HEK293 (cell line): ENCODE measurements at regions not wholly inside any gene's neighbourhood (a gene's known extent, or its start where the extent isn't known, plus 50 kb on each side); places are given as distances from the start of the nearest gene placed in this dataset.

ENCODE experiments used
- CTCF ChIA-PET: fragments of 350-600 bp; formaldehyde crosslinking; extraction: SDS; loops from one replicate; lab custom pipeline; 2021; ENCODE audit warnings: antibody characterized with exemption; lab: Yijun Ruan, JAX
- POLR2A ChIA-PET: fragments of 300-600 bp; formaldehyde crosslinking; extraction: SDS; loops from one replicate; lab custom pipeline; 2020; ENCODE audit warnings: antibody characterized with exemption, inconsistent platforms; lab: Yijun Ruan, JAX
- H3K27ac ChIP-seq: fragments of 200-500 bp; sonication (Bioruptor generic); 2 replicates; pipeline ENCODE4 v1.5.1; 2014; ENCODE audit warnings: low read depth, low read length, control low read depth, inconsistent platforms; ENCODE audit errors: extremely low read depth
- H3K36me3 ChIP-seq, 2 experiments: fragments of 200-500 bp in 1 of 2; sonication (Bioruptor generic) in 1 of 2; 1 replicate in 1 of 2; 2 replicates in 1 of 2; pipeline ENCODE4 v1.5.1; 2014 to 2017; ENCODE audit warnings: inconsistent platforms in 2 of 2, low read length in 2 of 2; ENCODE audit not compliant: control insufficient read depth in 2 of 2, insufficient read depth in 1 of 2
- H3K4me1 ChIP-seq: fragments of 200-500 bp; sonication (Bioruptor generic); 2 replicates; pipeline ENCODE4 v1.5.1; 2014; ENCODE audit warnings: mild to moderate bottlenecking, low read length, inconsistent platforms; ENCODE audit not compliant: control insufficient read depth, insufficient read depth
- H3K4me3 ChIP-seq: 2 replicates; pipeline ENCODE4 v1.5.1; 2011; ENCODE audit warnings: low read depth, mild to moderate bottlenecking, control low read depth, low read length, moderate library complexity
- H3K9me3 ChIP-seq: fragments of 200-500 bp; sonication (Bioruptor generic); 2 replicates; pipeline ENCODE4 v1.5.1; 2014; ENCODE audit warnings: low read depth, low read length, inconsistent platforms; ENCODE audit not compliant: control insufficient read depth, insufficient read depth
- KLF7 ChIP-seq: fragments of 450-650 bp; formaldehyde crosslinking; IDR thresholded peaks from 2 replicates; pipeline ENCODE4 v1.5.1; 2016; ENCODE audit warnings: missing biosample characterization, missing genetic modification characterization, borderline replicate concordance
- OVOL3 ChIP-seq: fragments of 450-650 bp; formaldehyde crosslinking; IDR thresholded peaks from 2 replicates; pipeline ENCODE4 v1.5.1; 2016; ENCODE audit warnings: missing biosample characterization, missing genetic modification characterization
- PATZ1 ChIP-seq: fragments of 450-650 bp; formaldehyde crosslinking; IDR thresholded peaks from 2 replicates; pipeline ENCODE4 v1.5.1; 2016; ENCODE audit warnings: missing biosample characterization, missing genetic modification characterization
- SCRT1 ChIP-seq: fragments of 450-650 bp; formaldehyde crosslinking; IDR thresholded peaks from 2 replicates; pipeline ENCODE4 v1.5.1; 2016; ENCODE audit warnings: missing biosample characterization, missing genetic modification characterization, borderline replicate concordance
- SP2 ChIP-seq: fragments of 450-650 bp; formaldehyde crosslinking; IDR thresholded peaks from 2 replicates; pipeline ENCODE4 v1.5.1; 2016; ENCODE audit warnings: missing biosample characterization, missing genetic modification characterization
- ZBTB11 ChIP-seq: fragments of 450-650 bp; formaldehyde crosslinking; conservative IDR thresholded peaks from 2 replicates; pipeline ENCODE4 v1.5.1; 2016; ENCODE audit warnings: low read depth, missing biosample characterization, missing genetic modification characterization
- ZBTB8A ChIP-seq: fragments of 450-650 bp; formaldehyde crosslinking; IDR thresholded peaks from 2 replicates; pipeline ENCODE4 v1.5.1; 2016; ENCODE audit warnings: missing biosample characterization, missing genetic modification characterization
- ZFHX2 ChIP-seq: fragments of 450-650 bp; formaldehyde crosslinking; conservative IDR thresholded peaks from 2 replicates; pipeline ENCODE4 v1.5.1; 2016; ENCODE audit warnings: missing biosample characterization, missing genetic modification characterization
- ZNF114 ChIP-seq: fragments of 450-650 bp; formaldehyde crosslinking; IDR thresholded peaks from 2 replicates; pipeline ENCODE4 v1.5.0; 2017; ENCODE audit warnings: missing biosample characterization, missing genetic modification characterization
- ZNF121 ChIP-seq: fragments of 450-650 bp; formaldehyde crosslinking; IDR thresholded peaks from 2 replicates; pipeline ENCODE4 v1.5.1; 2016; ENCODE audit warnings: missing biosample characterization, missing genetic modification characterization
- ZNF132 ChIP-seq: fragments of 450-650 bp; formaldehyde crosslinking; IDR thresholded peaks from 2 replicates; pipeline ENCODE4 v1.5.1; 2017; ENCODE audit warnings: missing biosample characterization, missing genetic modification characterization, borderline replicate concordance
- ZNF133 ChIP-seq: fragments of 450-650 bp; formaldehyde crosslinking; IDR thresholded peaks from 2 replicates; pipeline ENCODE4 v1.5.1; 2016; ENCODE audit warnings: missing biosample characterization, missing genetic modification characterization
- ZNF184 ChIP-seq: fragments of 450-650 bp; IDR thresholded peaks from 2 replicates; pipeline ENCODE4 v1.5.1; 2018; ENCODE audit warnings: missing biosample characterization, mild to moderate bottlenecking, missing genetic modification characterization
- ZNF223 ChIP-seq: fragments of 450-650 bp; formaldehyde crosslinking; IDR thresholded peaks from 2 replicates; pipeline ENCODE4 v1.5.1; 2016; ENCODE audit warnings: missing biosample characterization, missing genetic modification characterization
- ZNF302 ChIP-seq: fragments of 450-650 bp; formaldehyde crosslinking; IDR thresholded peaks from 2 replicates; pipeline ENCODE4 v1.5.1; 2016; ENCODE audit warnings: missing biosample characterization, missing genetic modification characterization, low read depth
- ZNF510 ChIP-seq: fragments of 450-650 bp; formaldehyde crosslinking; IDR thresholded peaks from 2 replicates; pipeline ENCODE4 v1.5.1; 2018; ENCODE audit warnings: mild to moderate bottlenecking, missing genetic modification characterization, missing biosample characterization; ENCODE audit not compliant: insufficient replicate concordance
- ZNF529 ChIP-seq: fragments of 450-650 bp; formaldehyde crosslinking; IDR thresholded peaks from 2 replicates; pipeline ENCODE4 v1.5.1; 2017; ENCODE audit warnings: missing genetic modification characterization, missing biosample characterization; ENCODE audit not compliant: insufficient replicate concordance
- ZNF549 ChIP-seq: fragments of 450-650 bp; IDR thresholded peaks from 2 replicates; pipeline ENCODE4 v1.5.1; 2018; ENCODE audit warnings: missing biosample characterization, missing genetic modification characterization, mild to moderate bottlenecking, inconsistent platforms, moderate library complexity
- ZNF571 ChIP-seq: fragments of 450-650 bp; formaldehyde crosslinking; IDR thresholded peaks from 2 replicates; pipeline ENCODE4 v1.5.0; 2017; ENCODE audit warnings: missing biosample characterization, missing genetic modification characterization
- ZNF654 ChIP-seq: fragments of 450-650 bp; formaldehyde crosslinking; IDR thresholded peaks from 2 replicates; pipeline ENCODE4 v1.5.1; 2016; ENCODE audit warnings: low read depth, missing biosample characterization, missing genetic modification characterization
- ZNF692 ChIP-seq: fragments of 450-650 bp; formaldehyde crosslinking; IDR thresholded peaks from 2 replicates; pipeline ENCODE4 v1.5.1; 2016; ENCODE audit warnings: missing biosample characterization, missing genetic modification characterization
- ZNF704 ChIP-seq: fragments of 450-650 bp; formaldehyde crosslinking; IDR thresholded peaks from 2 replicates; pipeline ENCODE4 v1.5.1; 2016; ENCODE audit warnings: missing biosample characterization, missing genetic modification characterization
- ZNF76 ChIP-seq: fragments of 450-650 bp; formaldehyde crosslinking; IDR thresholded peaks from 2 replicates; pipeline ENCODE4; 2016; ENCODE audit warnings: low read depth, missing biosample characterization, missing genetic modification characterization, borderline replicate concordance
- ZNF843 ChIP-seq: fragments of 450-650 bp; formaldehyde crosslinking; IDR thresholded peaks from 2 replicates; pipeline ENCODE4 v1.5.1; 2016; ENCODE audit warnings: missing biosample characterization, missing genetic modification characterization

GRCh38 chr3:176696816-176697215 lies 500.5 kb downstream of the TBL1XR1 start (continued):
- TF ChIP-seq ZBTB11 (tag by site-specific recombination) (no peak), ZNF704 (tag by site-specific recombination) (no peak), ZNF571 (tag by site-specific recombination) (no peak), OVOL3 (tag by site-specific recombination) (no peak), ZNF114 (tag by site-specific recombination) (no peak), ZNF692 (tag by site-specific recombination) (no peak), ZFHX2 (tag by site-specific recombination) (no peak), ZNF843 (tag by site-specific recombination) (no peak)

- Histone ChIP-seq H3K36me3 (no peaks in the 10 kb centered on the region), H3K27ac (no peak overlapping the region), H3K9me3 (no peaks in the 10 kb centered on the region), H3K4me3 (no peak overlapping the region)
- CTCF ChIA-PET: no interaction called here
- no peak for TF ChIP-seq ZNF529
- TF ChIP-seq SP2: no peak
- TF ChIP-seq ZNF121 (tag by site-specific recombination): no peak
- TF ChIP-seq ZNF184 (tag by site-specific recombination): no peak
- TF ChIP-seq ZBTB8A (tag by site-specific recombination): no peak
- TF ChIP-seq ZNF76 (tag by site-specific recombination): no peak
- no peak for TF ChIP-seq ZNF133 (tag by site-specific recombination)
- no peak for TF ChIP-seq KLF7 (tag by site-specific recombination)
- no peak for TF ChIP-seq SCRT1
- TF ChIP-seq ZNF549 (tag by site-specific recombination): no peak
- no peak for TF ChIP-seq ZNF654
- no peak for TF ChIP-seq PATZ1
- no peak for TF ChIP-seq ZNF132 (tag by site-specific recombination)
- no peak for TF ChIP-seq ZNF510 (tag by site-specific recombination)
- TF ChIP-seq ZNF223 (tag by site-specific recombination): no peak
- no peak for TF ChIP-seq ZNF302 (tag by site-specific recombination)
- TF ChIP-seq, all 188 proteins: peak for 0
- H3K4me1 ChIP-seq: no peaks in the 10 kb centered on the region
- POLR2A ChIA-PET: no interaction called here
Observed at GRCh38 chr3:176692966-176693785, 504.1 kb downstream of the TBL1XR1 start.
